Calu3 (cell line): ENCODE measurements at regions not wholly inside any gene's neighbourhood (a gene's known extent, or its start where the extent isn't known, plus 50 kb on each side); places are given as distances from the start of the nearest gene placed in this dataset.

Experiments
- BruUV-seq: library from RNA; stranded (reverse); fragments of 400-500 nt; replicated peaks from 2 replicates; lab custom pipeline; 2021; lab: Mats Ljungman, UMichigan
- CTCF ChIA-PET: fragments of 300-600 bp; sonication (Branson Sonifier 250); formaldehyde crosslinking; loops from one replicate; lab custom pipeline; 2022; ENCODE audit warnings: antibody characterized with exemption; lab: Charles Lee
- DNase-seq: peaks from one replicate; pipeline ENCODE4 v3.0.0; 2022
- H3K27ac Mint-ChIP-seq: one replicate; pipeline ENCODE4 v1.8.0; 2022; ENCODE audit warnings: mixed read lengths; ENCODE audit not compliant: unreplicated experiment
- H3K27me3 Mint-ChIP-seq: one replicate; pipeline ENCODE4 v1.8.0; 2022; ENCODE audit warnings: mixed read lengths; ENCODE audit not compliant: unreplicated experiment
- H3K36me3 Mint-ChIP-seq: one replicate; pipeline ENCODE4 v1.8.0; 2022; ENCODE audit warnings: mild to moderate bottlenecking, moderate library complexity, mixed read lengths; ENCODE audit not compliant: insufficient read depth, unreplicated experiment
- H3K4me1 Mint-ChIP-seq: one replicate; pipeline ENCODE4 v1.8.0; 2022; ENCODE audit warnings: mild to moderate bottlenecking, low read depth, mixed read lengths; ENCODE audit not compliant: unreplicated experiment
- H3K4me3 Mint-ChIP-seq: one replicate; pipeline ENCODE4 v1.8.0; 2022; ENCODE audit warnings: mild to moderate bottlenecking, low read depth, moderate library complexity, mixed read lengths; ENCODE audit not compliant: unreplicated experiment
- H3K9me3 Mint-ChIP-seq: one replicate; pipeline ENCODE4 v1.8.0; 2022; ENCODE audit warnings: low read depth, mixed read lengths; ENCODE audit not compliant: unreplicated experiment
- intact Hi-C: fragments of 100-400 bp; cut with micrococcal nuclease; formaldehyde crosslinking; loops from one replicate; pipeline ENCODE4 v1.10.0; 2022; ENCODE audit not compliant: unreplicated experiment
- TF ChIP-seq, protein P1 (sequence below): fragments of 200-600 bp; IDR thresholded peaks from one replicate; pipeline ENCODE4 v1.8.0; 2022; ENCODE audit warnings: antibody characterized with exemption; ENCODE audit not compliant: unreplicated experiment

DNA sequence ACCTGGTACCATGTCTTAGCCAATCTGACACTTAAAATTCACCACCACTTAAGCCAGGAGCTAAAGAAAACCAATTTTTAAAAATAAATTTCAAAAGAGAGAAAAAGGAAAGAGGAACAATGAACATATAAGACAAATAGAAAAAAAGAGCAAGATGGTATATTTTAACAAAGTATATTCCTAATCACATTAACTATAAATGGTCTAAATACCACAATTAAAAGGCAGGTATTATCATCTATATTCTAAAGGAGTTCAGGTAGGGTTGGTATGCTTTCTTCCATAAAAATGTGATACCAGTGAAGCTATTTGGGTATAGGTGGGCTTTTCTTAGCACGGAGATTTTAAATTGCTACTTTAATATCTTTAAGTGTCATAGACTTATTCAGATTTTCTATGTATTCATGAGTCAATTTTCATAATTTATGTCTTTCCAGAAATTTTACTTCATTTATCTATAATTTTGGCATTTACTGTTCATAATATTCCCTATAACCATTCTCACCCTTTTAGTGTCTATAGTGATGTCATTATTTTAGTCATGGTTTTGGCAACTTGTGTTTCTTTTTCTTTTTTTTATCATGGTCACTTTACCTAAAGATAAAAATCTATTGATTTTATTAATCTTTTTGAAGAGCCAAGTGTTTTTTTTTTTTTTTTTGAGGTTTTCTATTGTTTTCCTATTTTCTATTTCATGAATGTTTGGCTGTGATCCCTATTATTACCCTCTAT lies 56.5 kb upstream of the IGLL5 start:
- H3K36me3 Mint-ChIP-seq, result no peaks in the 10 kb centered on the region
- no peak for DNase-seq
- TF ChIP-seq, protein P1, sequence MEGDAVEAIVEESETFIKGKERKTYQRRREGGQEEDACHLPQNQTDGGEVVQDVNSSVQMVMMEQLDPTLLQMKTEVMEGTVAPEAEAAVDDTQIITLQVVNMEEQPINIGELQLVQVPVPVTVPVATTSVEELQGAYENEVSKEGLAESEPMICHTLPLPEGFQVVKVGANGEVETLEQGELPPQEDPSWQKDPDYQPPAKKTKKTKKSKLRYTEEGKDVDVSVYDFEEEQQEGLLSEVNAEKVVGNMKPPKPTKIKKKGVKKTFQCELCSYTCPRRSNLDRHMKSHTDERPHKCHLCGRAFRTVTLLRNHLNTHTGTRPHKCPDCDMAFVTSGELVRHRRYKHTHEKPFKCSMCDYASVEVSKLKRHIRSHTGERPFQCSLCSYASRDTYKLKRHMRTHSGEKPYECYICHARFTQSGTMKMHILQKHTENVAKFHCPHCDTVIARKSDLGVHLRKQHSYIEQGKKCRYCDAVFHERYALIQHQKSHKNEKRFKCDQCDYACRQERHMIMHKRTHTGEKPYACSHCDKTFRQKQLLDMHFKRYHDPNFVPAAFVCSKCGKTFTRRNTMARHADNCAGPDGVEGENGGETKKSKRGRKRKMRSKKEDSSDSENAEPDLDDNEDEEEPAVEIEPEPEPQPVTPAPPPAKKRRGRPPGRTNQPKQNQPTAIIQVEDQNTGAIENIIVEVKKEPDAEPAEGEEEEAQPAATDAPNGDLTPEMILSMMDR, result no peak
- no peak overlapping the region for H3K4me3 Mint-ChIP-seq
- intact Hi-C loops, result no loop called here
- H3K27ac Mint-ChIP-seq, result no peak overlapping the region
- BruUV-seq, result no TSS peak
- CTCF ChIA-PET, result interaction anchor here (0.7 to 1.9 kb wide), 2 partner anchors 15 to 17 kb away, joined by 4 to 5 read pairs; no protein-coding TSS in a partner anchor
- peaks cover under 1% of the 10 kb centered on the region for H3K4me1 Mint-ChIP-seq
- H3K9me3 Mint-ChIP-seq, result peaks cover 4% of the 10 kb centered on the region
- H3K27me3 Mint-ChIP-seq, result peaks cover 89% of the 10 kb centered on the region

DNA sequence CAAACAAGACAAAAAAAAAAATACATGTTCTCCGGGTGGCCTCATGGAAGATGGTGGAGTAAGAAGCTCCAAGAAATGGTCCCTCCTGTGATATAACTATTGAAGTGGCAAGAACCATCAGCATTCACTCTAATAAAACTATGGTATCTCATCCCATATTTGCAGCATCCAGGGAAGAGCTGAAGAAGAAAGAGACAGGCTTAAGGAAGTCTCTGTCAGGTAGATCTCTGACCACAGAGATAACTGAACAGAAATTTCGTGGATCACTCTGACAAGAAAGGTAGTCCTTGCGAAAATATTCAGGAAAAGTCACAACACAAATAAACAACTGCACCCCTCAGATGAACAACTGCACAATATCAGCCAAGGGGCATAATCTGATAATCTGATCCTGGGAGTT lies 54.6 kb upstream of the IGLL5 start:
- intact Hi-C loops, result no loop called here
- CTCF ChIA-PET, result interaction anchor here (0.6 to 0.7 kb wide), 2 partner anchors 38 to 61 kb away, joined by 3 read pairs; no protein-coding TSS in a partner anchor
- Mint-ChIP-seq H3K4me3 (no peak overlapping the region), H3K27me3 (peaks cover 80% of the 10 kb centered on the region), H3K9me3 (peaks cover 4% of the 10 kb centered on the region), H3K27ac (no peak overlapping the region), H3K4me1 (peaks cover 10% of the 10 kb centered on the region), H3K36me3 (no peaks in the 10 kb centered on the region)
- TF ChIP-seq, protein P1, result no peak
- DNase-seq, result no peak
- no TSS peak for BruUV-seq

DNA sequence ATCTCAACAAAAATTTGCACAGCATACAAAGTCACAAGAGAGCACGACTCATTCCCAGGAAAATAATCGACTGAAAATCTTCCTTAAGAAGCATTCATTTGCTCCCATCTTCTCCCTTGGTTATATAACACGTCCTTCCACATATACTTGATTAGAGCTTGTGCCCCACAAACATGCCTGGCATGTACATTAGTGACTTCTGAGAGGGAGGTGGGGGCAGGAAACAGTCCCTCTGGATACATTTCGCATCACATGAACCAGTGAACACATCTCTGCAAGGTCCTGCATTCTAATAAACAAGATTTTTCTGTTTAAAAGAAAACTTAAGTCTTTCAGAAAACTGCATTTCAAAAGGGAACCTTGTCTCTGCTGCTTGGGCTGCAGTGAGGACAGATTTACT lies 54.1 kb upstream of the IGLL5 start:
- peaks cover 10% of the 10 kb centered on the region for H3K4me1 Mint-ChIP-seq
- TF ChIP-seq, protein P1, result no peak

DNA sequence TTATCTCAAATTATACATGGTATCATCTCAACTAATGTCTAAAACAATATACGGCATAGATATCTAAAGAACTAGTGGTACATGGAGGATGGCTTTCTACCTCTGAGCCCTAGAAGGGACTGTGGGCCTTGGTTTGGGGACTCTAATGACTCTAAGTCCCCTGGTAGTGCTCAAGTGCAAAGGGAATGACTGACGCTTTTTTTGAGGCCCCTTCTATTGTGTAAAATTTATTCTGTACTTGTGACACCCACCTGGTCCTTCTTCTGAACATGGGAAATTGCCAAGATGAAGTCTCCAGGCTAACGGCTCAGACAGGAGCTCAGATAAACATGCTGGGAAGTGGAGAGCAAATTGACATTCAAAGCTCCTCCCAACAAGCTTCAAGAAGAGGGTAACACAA lies 53.4 kb upstream of the IGLL5 start:
- Mint-ChIP-seq H3K36me3 (no peaks in the 10 kb centered on the region), H3K9me3 (peaks cover 4% of the 10 kb centered on the region), H3K27ac (no peak overlapping the region), H3K4me3 (no peak overlapping the region), H3K27me3 (peaks cover 81% of the 10 kb centered on the region), H3K4me1 (peaks cover 10% of the 10 kb centered on the region)
- TF ChIP-seq, protein P1, result no peak
- intact Hi-C loops, result no loop called here
- CTCF ChIA-PET, result no interaction called here
- no TSS peak for BruUV-seq
- DNase-seq, result no peak

More for the DNA sequence above, 54.1 kb upstream of the IGLL5 start:
- no peaks in the 10 kb centered on the region for H3K36me3 Mint-ChIP-seq
- intact Hi-C loops, result no loop called here
- no peak for DNase-seq
- H3K4me3 Mint-ChIP-seq, result no peak overlapping the region
- H3K27me3 Mint-ChIP-seq, result peaks cover 78% of the 10 kb centered on the region
- CTCF ChIA-PET, result no interaction called here
- H3K9me3 Mint-ChIP-seq, result peaks cover 4% of the 10 kb centered on the region
- no peak overlapping the region for H3K27ac Mint-ChIP-seq
- no TSS peak for BruUV-seq
